ENCODE measurements at regions not wholly inside any gene's neighbourhood (a gene's known extent, or its start where the extent isn't known, plus 50 kb on each side); places are given as distances from the start of the nearest gene placed in this dataset.

- no peak for FAIRE-seq
- no peaks in the 10 kb centered on the region for H3K4me1 ChIP-seq (ENCODE audit: insufficient read depth, low read length)
- no peaks in the 10 kb centered on the region for H3K9me3 ChIP-seq (ENCODE audit: low read length)
- no peak for ATAC-seq
- no peak for DNase-seq (ENCODE audit: low spot score)
- no TSS peak for BruUV-seq (replicated peaks)
- intact Hi-C loops (cut with micrococcal nuclease; ENCODE audit: unreplicated experiment) (no loop called here), in situ Hi-C loops (cut with HindIII; ENCODE audit: extremely low pct_ligation_motif_present, low pct_unique_long_range_greater_than_20kb) (no loop called here)
- WGBS (ENCODE audit: low lambda C conversion rate), result 30% methylated on average over 2 of the region's 2 CpGs
- H3K27me3 ChIP-seq (ENCODE audit: control insufficient read depth in 1 of 2, insufficient read depth in 2 of 2, low read length in 2 of 2), result no peaks in the 10 kb centered on the region
- no peaks in the 10 kb centered on the region for H3K79me2 ChIP-seq (ENCODE audit: insufficient read depth, low read length)
- no peak overlapping the region for H3K4me3 ChIP-seq (replicated peaks in 1 of 3; ENCODE audit: insufficient read depth in 1 of 3, low read depth in 2 of 3, low read length in 3 of 3)
- ChIA-PET CTCF (ENCODE audit: low intra/inter-chr PET ratio, low total read pairs) (no interaction called here), POLR2A (no interaction called here)
- no peak overlapping the region for H3K27ac ChIP-seq (ENCODE audit: extremely low read length, insufficient read depth, low read length)
- no peaks in the 10 kb centered on the region for H4K20me1 ChIP-seq (ENCODE audit: insufficient read depth, low read length)
- no peaks in the 10 kb centered on the region for H3K36me3 ChIP-seq (replicated peaks in 1 of 2; ENCODE audit: control insufficient read depth in 1 of 2, insufficient read depth in 2 of 2, low read length in 2 of 2)
- TF ChIP-seq PTBP1 (IDR thresholded peaks at IDR 0.05; ENCODE audit: low read depth, low read length, poor library complexity, severe bottlenecking), result no peak
- TF ChIP-seq AGO2 (optimal IDR thresholded peaks at IDR 0.05; ENCODE audit: low read depth, low read length), result no peak
- no peak for TF ChIP-seq BHLHE40 (IDR thresholded peaks at IDR 0.05; ENCODE audit: low read length)
- no peak for TF ChIP-seq E2F1 (CRISPR knock-in tag; IDR thresholded peaks at IDR 0.05)
- no peak for TF ChIP-seq HOXA9 (CRISPR knock-in tag; IDR thresholded peaks at IDR 0.05; ENCODE audit: borderline replicate concordance)
- no peak for TF ChIP-seq GLMP (CRISPR knock-in tag; IDR thresholded peaks at IDR 0.05; ENCODE audit: borderline replicate concordance)
- no peak for TF ChIP-seq ARID2 (CRISPR knock-in tag; IDR thresholded peaks at IDR 0.05; ENCODE audit: borderline replicate concordance)
- TF ChIP-seq ZNF691 (CRISPR knock-in tag; IDR thresholded peaks at IDR 0.05; ENCODE audit: borderline replicate concordance, low read depth), result no peak
- TF ChIP-seq ZNF879 (CRISPR knock-in tag; IDR thresholded peaks at IDR 0.05), result no peak
- no peak for TF ChIP-seq HNF4A (CRISPR knock-in tag; IDR thresholded peaks at IDR 0.05)
- TF ChIP-seq ZNF143 (CRISPR knock-in tag; IDR thresholded peaks at IDR 0.05), result no peak
- no peak for TF ChIP-seq NBN (conservative IDR thresholded peaks at IDR 0.05)
- no peak for TF ChIP-seq ZFP41 (CRISPR knock-in tag; IDR thresholded peaks at IDR 0.05; ENCODE audit: borderline replicate concordance)
- no peak for TF ChIP-seq ZNF160 (CRISPR knock-in tag; IDR thresholded peaks at IDR 0.05)
- H2AFZ ChIP-seq (ENCODE audit: low read length), result no peak overlapping the region
- no peak overlapping the region for H3K9ac ChIP-seq (ENCODE audit: insufficient read depth, low read depth, low read length)
- no peak overlapping the region for H3K4me2 ChIP-seq (ENCODE audit: low read depth, low read length)
Measured at GRCh38 chr13:79124183-79124582, 281.9 kb downstream of the RBM26 start.
